HEK293T (cell line): ENCODE measurements at regions not wholly inside any gene's neighbourhood (a gene's known extent, or its start where the extent isn't known, plus 50 kb on each side); places are given as distances from the start of the nearest gene placed in this dataset.

Source experiments
- ARNT ChIP-seq: fragments of 450-650 bp; IDR thresholded peaks from 2 replicates; pipeline ENCODE4 v1.6.1; 2017; ENCODE audit warnings: mild to moderate bottlenecking
- BHLHE40 ChIP-seq: fragments of 450-650 bp; IDR thresholded peaks from 2 replicates; pipeline ENCODE4 v1.6.1; 2016; ENCODE audit warnings: mild to moderate bottlenecking, moderate library complexity, borderline replicate concordance
- CTBP1 ChIP-seq: fragments of 450-650 bp; IDR thresholded peaks from 2 replicates; pipeline ENCODE4 v1.6.1; 2016; ENCODE audit warnings: borderline replicate concordance
- ELF4 ChIP-seq: fragments of 450-650 bp; IDR thresholded peaks from 2 replicates; pipeline ENCODE4 v1.6.1; 2017; ENCODE audit warnings: antibody characterized with exemption
- FOXA1 ChIP-seq: fragments of 450-650 bp; IDR thresholded peaks from 2 replicates; pipeline ENCODE4 v1.6.1; 2016; ENCODE audit warnings: mild to moderate bottlenecking
- FOXM1 ChIP-seq: fragments of 450-650 bp; IDR thresholded peaks from 2 replicates; pipeline ENCODE4 v1.6.1; 2017; ENCODE audit warnings: mild to moderate bottlenecking, borderline replicate concordance
- HDGF ChIP-seq: fragments of 450-650 bp; IDR thresholded peaks from 2 replicates; pipeline ENCODE4 v1.6.1; 2017; ENCODE audit warnings: antibody characterized with exemption, borderline replicate concordance
- NFRKB ChIP-seq: fragments of 450-650 bp; IDR thresholded peaks from 2 replicates; pipeline ENCODE4 v1.6.1; 2016; ENCODE audit warnings: mild to moderate bottlenecking, moderate library complexity
- PKNOX1 ChIP-seq: fragments of 450-650 bp; IDR thresholded peaks from 2 replicates; pipeline ENCODE4 v1.6.1; 2016
- SP1 ChIP-seq: fragments of 450-650 bp; IDR thresholded peaks from 2 replicates; pipeline ENCODE4 v1.6.1; 2017
- SUZ12 ChIP-seq: fragments of 450-650 bp; IDR thresholded peaks from 2 replicates; pipeline ENCODE4 v1.6.1; 2016; ENCODE audit warnings: mild to moderate bottlenecking
- TARDBP ChIP-seq: fragments of 450-650 bp; IDR thresholded peaks from 2 replicates; pipeline ENCODE4 v1.6.1; 2016

- TF ChIP-seq HDGF: no peak
- TF ChIP-seq SP1: no peak
- TF ChIP-seq SUZ12: no peak
- TF ChIP-seq CTBP1: no peak
- no peak for TF ChIP-seq TARDBP
- TF ChIP-seq FOXM1: no peak
- no peak for TF ChIP-seq PKNOX1
- no peak for TF ChIP-seq FOXA1
- TF ChIP-seq ARNT: no peak
- no peak for TF ChIP-seq BHLHE40
- TF ChIP-seq ELF4: no peak
- TF ChIP-seq NFRKB: no peak
These were observed 262.0 kb upstream of the G2E3 start for GRCh38 chr14:30296931-30297405.
